ENCODE measurements at regions not wholly inside any gene's neighbourhood (a gene's known extent, or its start where the extent isn't known, plus 50 kb on each side); places are given as distances from the start of the nearest gene placed in this dataset.

DNA sequence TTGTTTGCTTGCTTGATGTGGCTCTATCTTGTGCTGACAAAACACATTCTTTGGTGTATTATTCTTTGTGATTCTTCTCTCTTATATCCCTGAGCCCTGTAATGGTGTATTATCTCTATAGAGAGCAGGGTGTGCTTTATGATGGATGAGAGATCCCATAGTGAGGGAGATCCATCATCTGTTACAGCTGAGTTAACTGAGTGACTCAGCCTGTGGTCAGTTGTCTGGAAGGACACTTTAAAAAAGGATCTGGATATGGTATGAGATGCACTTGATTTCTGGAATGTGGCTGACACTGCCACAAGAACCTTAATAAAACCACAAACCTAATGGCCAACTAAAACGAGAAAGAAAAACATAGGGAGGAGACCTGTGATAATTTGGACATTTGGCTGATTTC is 461.4 kb upstream of the SYT1 start:
- DNase-seq (peak; percentile 85), ATAC-seq (peak; percentile 82)
- Histone ChIP-seq H3K4me3 (ENCODE audit: low read length) (no peak overlapping the region), H3K4me1 (ENCODE audit: insufficient read depth, low read length) (peaks cover 43% of the 10 kb centered on the region), H3K4me2 (ENCODE audit: low read length) (peak overlapping the region; percentile 3), H2AFZ (ENCODE audit: low read length) (no peak overlapping the region), H3K27me3 (ENCODE audit: low read length) (no peaks in the 10 kb centered on the region), H3K9ac (ENCODE audit: low read length) (no peak overlapping the region), H3F3A (ENCODE audit: low read length, unreplicated experiment) (peaks cover 5% of the 10 kb centered on the region), H4K20me1 (ENCODE audit: low read length) (no peaks in the 10 kb centered on the region), H3K36me3 (ENCODE audit: low read depth, low read length) (no peaks in the 10 kb centered on the region), H3K27ac (ENCODE audit: low read length) (peak overlapping the region; percentile 29), H3K9me3 (ENCODE audit: low read length) (no peaks in the 10 kb centered on the region), H3K79me2 (ENCODE audit: low read length) (no peaks in the 10 kb centered on the region), H3K9me2 (replicated peaks; ENCODE audit: low read length) (no peaks in the 10 kb centered on the region)
- BruUV-seq (replicated peaks), result no TSS peak
- ChIA-PET CTCF (interaction anchor here (0.6 to 1.6 kb wide), 2 partner anchors 10 kb away, joined by 3 to 5 read pairs; no protein-coding TSS in a partner anchor), POLR2A (ENCODE audit: unreplicated experiment) (no interaction called here)
- intact Hi-C loops (cut with micrococcal nuclease), result no loop called here
- TF ChIP-seq, protein P1, sequence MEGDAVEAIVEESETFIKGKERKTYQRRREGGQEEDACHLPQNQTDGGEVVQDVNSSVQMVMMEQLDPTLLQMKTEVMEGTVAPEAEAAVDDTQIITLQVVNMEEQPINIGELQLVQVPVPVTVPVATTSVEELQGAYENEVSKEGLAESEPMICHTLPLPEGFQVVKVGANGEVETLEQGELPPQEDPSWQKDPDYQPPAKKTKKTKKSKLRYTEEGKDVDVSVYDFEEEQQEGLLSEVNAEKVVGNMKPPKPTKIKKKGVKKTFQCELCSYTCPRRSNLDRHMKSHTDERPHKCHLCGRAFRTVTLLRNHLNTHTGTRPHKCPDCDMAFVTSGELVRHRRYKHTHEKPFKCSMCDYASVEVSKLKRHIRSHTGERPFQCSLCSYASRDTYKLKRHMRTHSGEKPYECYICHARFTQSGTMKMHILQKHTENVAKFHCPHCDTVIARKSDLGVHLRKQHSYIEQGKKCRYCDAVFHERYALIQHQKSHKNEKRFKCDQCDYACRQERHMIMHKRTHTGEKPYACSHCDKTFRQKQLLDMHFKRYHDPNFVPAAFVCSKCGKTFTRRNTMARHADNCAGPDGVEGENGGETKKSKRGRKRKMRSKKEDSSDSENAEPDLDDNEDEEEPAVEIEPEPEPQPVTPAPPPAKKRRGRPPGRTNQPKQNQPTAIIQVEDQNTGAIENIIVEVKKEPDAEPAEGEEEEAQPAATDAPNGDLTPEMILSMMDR (conservative IDR thresholded peaks at IDR 0.05; ENCODE audit: low read depth, low read length), result no peak

DNA sequence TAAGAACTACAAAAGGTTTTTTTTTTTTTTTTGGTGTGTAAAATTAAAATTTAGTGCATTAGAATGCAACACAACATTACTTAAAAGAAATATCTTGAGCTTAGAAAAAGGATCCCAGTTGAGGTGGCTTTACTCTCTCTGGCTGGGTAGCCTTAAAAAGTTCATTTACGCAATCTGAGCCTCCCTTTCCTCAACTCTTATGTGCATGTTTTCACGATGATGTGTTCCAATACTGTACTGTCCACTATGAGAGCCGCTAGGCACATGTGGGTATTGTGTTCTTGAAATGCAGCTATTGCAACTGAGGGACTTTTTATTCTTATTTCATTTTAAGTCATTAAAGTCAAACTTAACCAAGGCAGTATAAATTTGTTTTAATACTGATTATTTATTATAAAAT is 460.9 kb upstream of the SYT1 start:
- H3F3A ChIP-seq (ENCODE audit: low read length, unreplicated experiment), result peaks cover 5% of the 10 kb centered on the region
- no peaks in the 10 kb centered on the region for H4K20me1 ChIP-seq (ENCODE audit: low read length)
- POLR2A ChIA-PET (ENCODE audit: unreplicated experiment), result interaction anchor here (0.6 kb wide), 1 partner anchor 254 kb away, joined by 4 read pairs; no protein-coding TSS in a partner anchor
- peak overlapping the region; percentile 29 for H3K27ac ChIP-seq (ENCODE audit: low read length)
- no peaks in the 10 kb centered on the region for H3K79me2 ChIP-seq (ENCODE audit: low read length)
- no peaks in the 10 kb centered on the region for H3K36me3 ChIP-seq (ENCODE audit: low read depth, low read length)
- peaks cover 40% of the 10 kb centered on the region for H3K4me1 ChIP-seq (ENCODE audit: insufficient read depth, low read length)
- ATAC-seq, result no peak
- H3K9ac ChIP-seq (ENCODE audit: low read length), result no peak overlapping the region
- H2AFZ ChIP-seq (ENCODE audit: low read length), result no peak overlapping the region
- no peaks in the 10 kb centered on the region for H3K9me3 ChIP-seq (ENCODE audit: low read length)
- H3K4me2 ChIP-seq (ENCODE audit: low read length), result peak overlapping the region; percentile 3; the same call in 1 of the 2 replicates
- H3K27me3 ChIP-seq (ENCODE audit: low read length), result no peaks in the 10 kb centered on the region
- no TSS peak for BruUV-seq (replicated peaks)
- CTCF ChIA-PET, result interaction anchor here (1.6 kb wide), 1 partner anchor 11 kb away, joined by 5 read pairs; no protein-coding TSS in a partner anchor
- peak; percentile 45 for DNase-seq
- H3K9me2 ChIP-seq (replicated peaks; ENCODE audit: low read length), result no peaks in the 10 kb centered on the region
- intact Hi-C loops (cut with micrococcal nuclease), result no loop called here
- TF ChIP-seq EZH2phosphoT487 (IDR thresholded peaks at IDR 0.05; ENCODE audit: borderline replicate concordance, low read length), result no peak
- no peak overlapping the region for H3K4me3 ChIP-seq (ENCODE audit: low read length)

DNA sequence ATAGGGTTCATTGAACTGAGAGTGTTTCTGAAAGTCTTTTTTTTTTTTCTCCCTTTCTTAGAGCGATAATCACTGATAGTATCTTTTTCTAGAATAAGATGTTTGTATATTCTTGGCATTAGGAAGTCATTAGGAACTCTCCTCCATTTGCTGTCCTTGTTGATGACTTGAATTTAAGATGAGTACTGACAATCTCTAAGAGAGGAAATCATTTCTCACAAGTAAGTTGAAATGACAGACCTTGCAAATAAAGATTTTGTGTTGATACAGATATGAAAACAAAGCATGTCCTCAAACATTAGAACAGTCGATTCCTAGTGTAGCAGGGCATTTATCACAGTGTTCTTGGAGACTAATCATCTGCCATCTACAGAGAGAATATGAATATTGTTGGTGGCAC is 458.4 kb upstream of the SYT1 start:
- no peak overlapping the region for H3K27ac ChIP-seq (ENCODE audit: low read length)
- no peak overlapping the region for H3K4me2 ChIP-seq (ENCODE audit: low read length)
- DNase-seq (no peak), ATAC-seq (no peak)
- ChIA-PET CTCF (no interaction called here), POLR2A (ENCODE audit: unreplicated experiment) (no interaction called here)
- H3K79me2 ChIP-seq (ENCODE audit: low read length), result no peaks in the 10 kb centered on the region
- H3K27me3 ChIP-seq (ENCODE audit: low read length), result no peaks in the 10 kb centered on the region
- no TSS peak for BruUV-seq (replicated peaks)
- intact Hi-C loops (cut with micrococcal nuclease), result loop anchor here (5.0 kb wide), 1 partner anchor 296 kb away; no protein-coding TSS in a partner anchor
- peaks cover 39% of the 10 kb centered on the region for H3K4me1 ChIP-seq (ENCODE audit: insufficient read depth, low read length)
- no peak overlapping the region for H3K9ac ChIP-seq (ENCODE audit: low read length)
- no peaks in the 10 kb centered on the region for H3K9me3 ChIP-seq (ENCODE audit: low read length)
- no peaks in the 10 kb centered on the region for H3K9me2 ChIP-seq (replicated peaks; ENCODE audit: low read length)
- H4K20me1 ChIP-seq (ENCODE audit: low read length), result no peaks in the 10 kb centered on the region
- no peak for TF ChIP-seq EZH2phosphoT487 (IDR thresholded peaks at IDR 0.05; ENCODE audit: borderline replicate concordance, low read length)
- TF ChIP-seq, protein P1 (conservative IDR thresholded peaks at IDR 0.05; ENCODE audit: low read depth, low read length), result no peak
- TF ChIP-seq EZH2 (IDR thresholded peaks at IDR 0.05; ENCODE audit: low read length, unreplicated experiment), result no peak
- no peaks in the 10 kb centered on the region for H3F3A ChIP-seq (ENCODE audit: low read length, unreplicated experiment)
- H3K4me3 ChIP-seq (ENCODE audit: low read length), result no peak overlapping the region
- no peaks in the 10 kb centered on the region for H3K36me3 ChIP-seq (ENCODE audit: low read depth, low read length)
- H2AFZ ChIP-seq (ENCODE audit: low read length), result no peak overlapping the region
